IMR-90 (cell line): ENCODE measurements at regions not wholly inside any gene's neighbourhood (a gene's known extent, or its start where the extent isn't known, plus 50 kb on each side); places are given as distances from the start of the nearest gene placed in this dataset.

Experiments used
- ATAC-seq: fragments of 200-7000 bp; cut with Tn5 transposase; 2 replicates; pipeline ENCODE4 v1.9.1; 2020; ENCODE audit warnings: low read depth, mild to moderate bottlenecking, moderate library complexity
- BruUV-seq: library from RNA; stranded (reverse); fragments of 400-500 nt; replicated peaks from 2 replicates; lab custom pipeline; 2021; lab: Mats Ljungman, UMichigan
- CTCF ChIA-PET: fragments of 300-600 bp; formaldehyde crosslinking; extraction: SDS; loops from one replicate; lab custom pipeline; 2021; ENCODE audit warnings: antibody characterized with exemption; lab: Yijun Ruan, JAX
- POLR2A ChIA-PET: fragments of 300-600 bp; sonication (Branson Sonifier 250); formaldehyde crosslinking; loops from one replicate; lab custom pipeline; 2022; ENCODE audit warnings: antibody characterized with exemption; ENCODE audit not compliant: unreplicated experiment; lab: Charles Lee
- DNase-seq: peaks from one replicate; pipeline ENCODE4 v3.0.0; 2013
- H2AFZ ChIP-seq: replicated peaks from 2 replicates; pipeline ENCODE3; 2013; ENCODE audit warnings: low read length, mild to moderate bottlenecking; ENCODE audit not compliant: poor library complexity
- H2AK5ac ChIP-seq: 2 replicates; pipeline ENCODE4 v1.6.1; 2013; ENCODE audit warnings: low read depth, low read length, inconsistent platforms
- H2AK9ac ChIP-seq: replicated peaks from 2 replicates; pipeline ENCODE3; 2013; ENCODE audit warnings: mild to moderate bottlenecking, low read depth, low read length, moderate library complexity; ENCODE audit not compliant: poor library complexity
- H2BK120ac ChIP-seq: 2 replicates; pipeline ENCODE4 v1.6.1; 2013; ENCODE audit warnings: low read depth, low read length, inconsistent platforms
- H2BK15ac ChIP-seq: 3 replicates; pipeline ENCODE4 v1.6.1; 2013; ENCODE audit warnings: low read depth, low read length, inconsistent platforms
- H2BK20ac ChIP-seq: 2 replicates; pipeline ENCODE4 v1.6.1; 2013; ENCODE audit warnings: low read depth, mild to moderate bottlenecking, inconsistent platforms, low read length, moderate library complexity
- H2BK5ac ChIP-seq: 2 replicates; pipeline ENCODE4 v1.6.1; 2013; ENCODE audit warnings: mild to moderate bottlenecking, low read depth, low read length, inconsistent platforms; ENCODE audit not compliant: poor library complexity, severe bottlenecking
- H3K14ac ChIP-seq: replicated peaks from 2 replicates; pipeline ENCODE4 v1.6.1; 2013; ENCODE audit warnings: low read depth, low read length, inconsistent platforms
- H3K18ac ChIP-seq: 2 replicates; pipeline ENCODE4 v1.6.1; 2013; ENCODE audit warnings: low read depth, low read length, control low read depth
- H3K23ac ChIP-seq: 2 replicates; pipeline ENCODE4 v1.6.1; 2013; ENCODE audit warnings: low read depth, low read length, inconsistent platforms
- H3K27ac ChIP-seq: 2 replicates; pipeline ENCODE4 v1.5.1; 2013; ENCODE audit warnings: mild to moderate bottlenecking, control low read depth, low read length; ENCODE audit not compliant: insufficient read depth
- H3K27me3 ChIP-seq: 2 replicates; pipeline ENCODE4 v1.6.1; 2013; ENCODE audit warnings: low read length; ENCODE audit not compliant: control insufficient read depth, insufficient read depth
- H3K36me3 ChIP-seq: 2 replicates; pipeline ENCODE4 v1.6.1; 2013; ENCODE audit warnings: low read length, mixed read lengths; ENCODE audit not compliant: control insufficient read depth, insufficient read depth
- H3K4ac ChIP-seq: 2 replicates; pipeline ENCODE4 v1.6.1; 2013; ENCODE audit warnings: low read depth, low read length, inconsistent platforms
- H3K4me1 ChIP-seq: 2 replicates; pipeline ENCODE4 v1.6.1; 2013; ENCODE audit warnings: low read length, mixed read lengths; ENCODE audit not compliant: control insufficient read depth, insufficient read depth
- H3K4me2 ChIP-seq: 2 replicates; pipeline ENCODE4 v1.6.1; 2013; ENCODE audit warnings: low read depth, mild to moderate bottlenecking, control low read depth, low read length, moderate library complexity
- H3K4me3 ChIP-seq: 2 replicates; pipeline ENCODE4 v1.5.1; 2013; ENCODE audit warnings: low read depth, mild to moderate bottlenecking, control low read depth, low read length, moderate library complexity; ENCODE audit not compliant: insufficient read depth
- H3K56ac ChIP-seq: 2 replicates; pipeline ENCODE4 v1.6.1; 2013; ENCODE audit warnings: low read length, inconsistent platforms; ENCODE audit not compliant: insufficient read depth; ENCODE audit errors: extremely low read depth
- H3K79me1 ChIP-seq, 2 experiments: 2 replicates each; pipeline ENCODE4 v1.6.1; 2013; ENCODE audit warnings: low read length in 2 of 2, inconsistent platforms in 1 of 2, low read depth in 1 of 2
- H3K9ac ChIP-seq: 2 replicates; pipeline ENCODE4 v1.6.1; 2013; ENCODE audit warnings: low read depth, low read length, control low read depth
- H3K9me1 ChIP-seq: 2 replicates; pipeline ENCODE4 v1.6.1; 2013; ENCODE audit warnings: low read length, inconsistent platforms; ENCODE audit not compliant: insufficient read depth
- H3K9me3 ChIP-seq: 2 replicates; pipeline ENCODE4 v1.6.1; 2013; ENCODE audit warnings: low read length; ENCODE audit not compliant: control insufficient read depth, insufficient read depth
- H4K20me1 ChIP-seq: 2 replicates; pipeline ENCODE4 v1.6.1; 2013; ENCODE audit warnings: low read length, inconsistent platforms; ENCODE audit not compliant: insufficient read depth
- H4K5ac ChIP-seq: 2 replicates; pipeline ENCODE4 v1.6.1; 2013; ENCODE audit warnings: mild to moderate bottlenecking, low read depth, low read length, control low read depth
- H4K8ac ChIP-seq, 2 experiments: 2 replicates each; pipeline ENCODE4 v1.6.1; 2013; ENCODE audit warnings: low read depth in 2 of 2, low read length in 2 of 2, control low read depth in 1 of 2, inconsistent platforms in 1 of 2
- H4K91ac ChIP-seq: 2 replicates; pipeline ENCODE4 v1.6.1; 2013; ENCODE audit warnings: low read depth, low read length, inconsistent platforms; ENCODE audit not compliant: insufficient read depth
- CHD1 ChIP-seq: IDR thresholded peaks from 2 replicates; pipeline ENCODE4 v1.6.1; 2012; ENCODE audit warnings: low read depth, low read length, improper control_type of control experiment
- ELK1 ChIP-seq: fragments of 150-350 bp; IDR thresholded peaks from 2 replicates; pipeline ENCODE4 v1.6.1; 2016; ENCODE audit warnings: low read depth, mild to moderate bottlenecking, low read length, moderate library complexity, borderline replicate concordance
- MAZ ChIP-seq: IDR thresholded peaks from 2 replicates; pipeline ENCODE4 v1.6.1; 2012; ENCODE audit warnings: low read depth, mild to moderate bottlenecking, low read length, improper control_type of control experiment, moderate library complexity, borderline replicate concordance
- NFE2L2 ChIP-seq: fragments of 150-350 bp; IDR thresholded peaks from 2 replicates; pipeline ENCODE4 v1.6.1; 2016; ENCODE audit warnings: low read depth, mild to moderate bottlenecking, low read length
- RAD21 ChIP-seq: IDR thresholded peaks from 2 replicates; pipeline ENCODE4 v1.6.1; 2012; ENCODE audit warnings: low read length, improper control_type of control experiment
- SMC3 ChIP-seq: fragments of 150-350 bp; IDR thresholded peaks from 2 replicates; pipeline ENCODE4 v1.6.1; 2016; ENCODE audit warnings: low read depth, mild to moderate bottlenecking, antibody characterized with exemption, low read length, moderate library complexity
- WGBS, 2 experiments: methylation state at CpG; one replicate each; pipeline versions ENCODE4 v1.1.5 to v1.1.7; 2013; ENCODE audit warnings: missing lambda C conversion rate in 2 of 2; ENCODE audit not compliant: insufficient read length in 1 of 2; ENCODE audit errors: extremely low coverage in 2 of 2; 5-methylcytosine and 5-hydroxymethylcytosine counted together
- dilution Hi-C: fragments of 300-500 bp; cut with HindIII; formaldehyde crosslinking; loops from one replicate; pipeline ENCODE4 v1.14.3; 2018; ENCODE audit warnings: low sequenced_read_pairs; ENCODE audit not compliant: unreplicated experiment
- in situ Hi-C: fragments of 300-500 bp; cut with MboI; formaldehyde crosslinking; loops from 3 replicates; pipeline ENCODE4 v1.14.3; 2019; ENCODE audit warnings: low sequenced_read_pairs, inconsistent platforms, mixed read lengths
- intact Hi-C: fragments of 100-400 bp; cut with micrococcal nuclease; formaldehyde crosslinking; loops from 2 replicates; pipeline ENCODE4 v1.10.0; 2022
- TF ChIP-seq, protein P1 (sequence below): fragments of 150-350 bp; IDR thresholded peaks from 2 replicates; pipeline ENCODE4 v1.6.1; 2017; ENCODE audit warnings: mild to moderate bottlenecking, antibody characterized with exemption, low read length, low read depth
- TF ChIP-seq, protein P2 (sequence below): conservative IDR thresholded peaks from 2 replicates; pipeline ENCODE4 v1.5.1; 2012; ENCODE audit warnings: mild to moderate bottlenecking, low read depth, low read length, improper control_type of control experiment

- no peak overlapping the region for H2BK20ac ChIP-seq
- ChIA-PET CTCF (no interaction called here), POLR2A (no interaction called here)
- no peak overlapping the region for H2AFZ ChIP-seq
- H3K23ac ChIP-seq, result no peak overlapping the region
- no peaks in the 10 kb centered on the region for H3K79me1 ChIP-seq
- no peak overlapping the region for H3K14ac ChIP-seq
- no peak for TF ChIP-seq NFE2L2
- TF ChIP-seq ELK1, result no peak
- TF ChIP-seq, protein P1, sequence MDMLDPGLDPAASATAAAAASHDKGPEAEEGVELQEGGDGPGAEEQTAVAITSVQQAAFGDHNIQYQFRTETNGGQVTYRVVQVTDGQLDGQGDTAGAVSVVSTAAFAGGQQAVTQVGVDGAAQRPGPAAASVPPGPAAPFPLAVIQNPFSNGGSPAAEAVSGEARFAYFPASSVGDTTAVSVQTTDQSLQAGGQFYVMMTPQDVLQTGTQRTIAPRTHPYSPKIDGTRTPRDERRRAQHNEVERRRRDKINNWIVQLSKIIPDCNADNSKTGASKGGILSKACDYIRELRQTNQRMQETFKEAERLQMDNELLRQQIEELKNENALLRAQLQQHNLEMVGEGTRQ, result no peak
- TF ChIP-seq CHD1, result no peak
- no peak for TF ChIP-seq SMC3
- TF ChIP-seq RAD21, result no peak
- TF ChIP-seq MAZ, result no peak
- TF ChIP-seq, protein P2, sequence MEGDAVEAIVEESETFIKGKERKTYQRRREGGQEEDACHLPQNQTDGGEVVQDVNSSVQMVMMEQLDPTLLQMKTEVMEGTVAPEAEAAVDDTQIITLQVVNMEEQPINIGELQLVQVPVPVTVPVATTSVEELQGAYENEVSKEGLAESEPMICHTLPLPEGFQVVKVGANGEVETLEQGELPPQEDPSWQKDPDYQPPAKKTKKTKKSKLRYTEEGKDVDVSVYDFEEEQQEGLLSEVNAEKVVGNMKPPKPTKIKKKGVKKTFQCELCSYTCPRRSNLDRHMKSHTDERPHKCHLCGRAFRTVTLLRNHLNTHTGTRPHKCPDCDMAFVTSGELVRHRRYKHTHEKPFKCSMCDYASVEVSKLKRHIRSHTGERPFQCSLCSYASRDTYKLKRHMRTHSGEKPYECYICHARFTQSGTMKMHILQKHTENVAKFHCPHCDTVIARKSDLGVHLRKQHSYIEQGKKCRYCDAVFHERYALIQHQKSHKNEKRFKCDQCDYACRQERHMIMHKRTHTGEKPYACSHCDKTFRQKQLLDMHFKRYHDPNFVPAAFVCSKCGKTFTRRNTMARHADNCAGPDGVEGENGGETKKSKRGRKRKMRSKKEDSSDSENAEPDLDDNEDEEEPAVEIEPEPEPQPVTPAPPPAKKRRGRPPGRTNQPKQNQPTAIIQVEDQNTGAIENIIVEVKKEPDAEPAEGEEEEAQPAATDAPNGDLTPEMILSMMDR, result no peak
- H2AK9ac ChIP-seq, result no peak overlapping the region
- no peaks in the 10 kb centered on the region for H3K36me3 ChIP-seq
- peaks cover 4% of the 10 kb centered on the region for H3K9me3 ChIP-seq
- no TSS peak for BruUV-seq
- no peak overlapping the region for H3K4me2 ChIP-seq
- H2AK5ac ChIP-seq, result no peak overlapping the region
- intact Hi-C loops (no loop called here), in situ Hi-C loops (no loop called here), dilution Hi-C loops (no loop called here)
- no peak overlapping the region for H3K4me3 ChIP-seq
- H2BK5ac ChIP-seq, result no peak overlapping the region
- H3K9ac ChIP-seq, result no peak overlapping the region
- H3K56ac ChIP-seq, result no peak overlapping the region
- H4K5ac ChIP-seq, result no peak overlapping the region
- no peak overlapping the region for H3K18ac ChIP-seq
- H3K27ac ChIP-seq, result no peak overlapping the region
- H4K20me1 ChIP-seq, result no peaks in the 10 kb centered on the region
- ATAC-seq (no peak), DNase-seq (no peak)
- no peak overlapping the region for H4K8ac ChIP-seq
- H3K27me3 ChIP-seq, result no peaks in the 10 kb centered on the region
- no peak overlapping the region for H4K91ac ChIP-seq
- H2BK120ac ChIP-seq, result no peak overlapping the region
- H2BK15ac ChIP-seq, result no peak overlapping the region
- WGBS, 2 experiments, result no CpG with 5 or more reads among the region's 3 CpGs
- H3K9me1 ChIP-seq, result no peaks in the 10 kb centered on the region
- H3K4me1 ChIP-seq, result no peaks in the 10 kb centered on the region
- no peak overlapping the region for H3K4ac ChIP-seq
Observed at GRCh38 chr6:103707596-103708325, 1152.0 kb downstream of the HACE1 start.
